Stimulated activated CD4-positive, alpha-beta T cell treated with anti-CD3 and anti-CD28 coated beads, Interleukin-1b, Interleukin-23, amount 100 ng/mL, for 1 hour (primary cell): ENCODE measurements at regions not wholly inside any gene's neighbourhood (a gene's known extent, or its start where the extent isn't known, plus 50 kb on each side); places are given as distances from the start of the nearest gene placed in this dataset.

Experiments used
- DNase-seq, 2 donors: peaks; one replicate each; pipeline ENCODE4 v3.0.0-alpha.2; 2020; ENCODE audit warnings: low read depth in 2 of 2

- no peak for DNase-seq
These were observed 124.6 kb upstream of the BCL2L14 start for GRCh38 chr12:11946161-11946560.

- no peak for DNase-seq
These were observed 123.5 kb upstream of the BCL2L14 start for GRCh38 chr12:11947213-11947612.

DNA sequence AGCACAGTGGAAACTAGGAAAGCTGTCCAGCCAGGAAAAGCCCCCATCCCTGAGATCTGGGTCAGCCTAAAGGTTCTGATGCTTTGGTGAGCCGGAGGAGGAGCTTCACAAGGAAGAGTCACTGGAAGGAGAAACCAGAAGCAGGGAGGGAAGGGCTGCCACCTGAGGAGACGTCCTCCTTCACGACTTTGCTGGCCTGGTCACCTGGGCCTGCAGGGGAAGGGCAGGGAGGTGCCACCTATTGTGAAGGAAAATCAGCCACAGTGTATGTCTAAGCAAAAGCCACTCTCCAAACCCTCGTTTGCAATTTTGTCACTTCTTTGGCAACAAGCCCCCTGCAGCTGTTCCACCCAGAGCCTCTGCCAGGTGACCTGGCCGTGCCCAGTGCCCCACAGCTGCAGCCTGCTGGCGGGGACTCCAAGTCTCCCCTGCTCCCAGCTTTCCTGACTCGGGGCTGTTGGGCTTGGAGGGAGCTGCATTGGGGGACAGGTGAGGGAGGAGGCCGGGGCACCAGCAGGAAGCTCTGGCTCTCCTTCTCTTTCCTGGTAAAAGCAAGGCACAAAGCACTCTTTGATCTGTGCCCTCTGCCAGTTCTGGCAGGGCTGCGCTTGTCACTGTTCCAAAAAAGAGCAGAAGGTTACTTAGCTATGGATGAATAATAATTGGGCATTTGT is 120.9 kb upstream of the BCL2L14 start:
- DNase-seq, result no peak

GRCh38 chr12:11951209-11951608 is 119.5 kb upstream of the BCL2L14 start:
- no peak for DNase-seq

GRCh38 chr12:11953523-11953922 is 117.2 kb upstream of the BCL2L14 start:
- no peak for DNase-seq

DNA sequence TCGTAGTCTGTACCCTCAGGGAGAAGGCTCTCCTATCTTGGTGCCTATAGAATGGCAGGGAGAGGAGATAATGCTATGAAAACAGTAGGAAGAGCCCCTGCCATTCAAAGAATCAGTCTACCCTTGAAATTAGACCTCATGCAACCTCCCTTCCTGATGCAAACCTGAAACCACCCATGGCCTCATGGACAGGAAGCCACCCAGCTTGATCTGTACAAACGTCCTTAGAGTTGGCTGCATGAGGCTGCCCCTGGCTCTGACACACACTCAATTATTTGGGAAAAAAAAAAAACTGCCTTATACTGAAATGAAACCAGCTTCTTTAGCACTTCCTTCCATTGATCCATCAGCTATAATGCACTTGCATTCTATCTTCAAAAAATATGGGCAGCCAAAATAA is 116.6 kb upstream of the BCL2L14 start:
- no peak for DNase-seq

DNA sequence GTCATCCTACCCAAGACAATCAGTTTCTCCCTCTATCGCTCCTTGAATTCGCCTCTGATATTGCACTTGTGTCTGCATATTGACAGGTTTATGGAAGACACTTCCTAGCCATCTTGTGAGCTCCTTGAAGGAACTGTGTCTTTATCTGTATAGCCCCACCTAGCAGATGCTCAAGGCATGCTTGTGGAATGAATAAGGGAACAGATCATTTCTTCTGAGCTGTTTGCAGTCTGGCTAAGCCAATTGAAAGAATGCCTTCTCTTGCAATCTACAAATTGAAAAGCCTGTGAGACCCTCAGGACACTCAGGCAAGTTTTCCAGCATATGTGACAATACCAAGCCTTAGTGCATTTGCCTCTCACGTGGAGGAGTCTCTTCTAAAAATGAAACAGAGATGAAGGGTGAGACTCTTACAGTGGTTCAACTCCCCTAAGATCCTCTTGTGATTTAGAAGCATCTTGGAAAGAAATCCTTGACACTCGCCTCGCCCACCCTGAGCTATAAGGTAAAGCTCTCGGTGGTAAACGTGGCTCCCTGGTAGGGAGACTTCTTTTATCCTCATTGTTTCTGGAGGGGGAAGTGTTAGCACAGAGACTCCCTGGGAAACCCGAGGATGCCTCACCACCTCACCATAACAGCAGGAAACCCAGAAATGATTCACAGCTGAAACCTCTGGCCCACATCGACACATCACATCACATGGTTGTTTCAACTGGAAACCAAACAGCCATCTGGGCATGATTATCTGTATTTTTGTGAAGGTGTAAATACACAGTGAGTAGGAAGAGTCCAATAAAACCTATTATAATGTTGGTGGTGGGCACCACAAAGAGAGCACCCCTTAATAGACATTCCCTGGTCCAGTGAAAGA is 112.3 kb upstream of the BCL2L14 start:
- no peak for DNase-seq

- no peak for DNase-seq
These were observed 111.5 kb upstream of the BCL2L14 start for GRCh38 chr12:11959117-11959823.

- no peak for DNase-seq
These were observed 110.1 kb upstream of the BCL2L14 start for GRCh38 chr12:11960646-11961045.

- no peak for DNase-seq
These were observed 109.1 kb upstream of the BCL2L14 start for GRCh38 chr12:11961686-11962085.

- no peak for DNase-seq
These were observed 107.9 kb upstream of the BCL2L14 start for GRCh38 chr12:11962860-11963259.

GRCh38 chr12:11963841-11964471 is 106.8 kb upstream of the BCL2L14 start:
- DNase-seq, result no peak

DNA sequence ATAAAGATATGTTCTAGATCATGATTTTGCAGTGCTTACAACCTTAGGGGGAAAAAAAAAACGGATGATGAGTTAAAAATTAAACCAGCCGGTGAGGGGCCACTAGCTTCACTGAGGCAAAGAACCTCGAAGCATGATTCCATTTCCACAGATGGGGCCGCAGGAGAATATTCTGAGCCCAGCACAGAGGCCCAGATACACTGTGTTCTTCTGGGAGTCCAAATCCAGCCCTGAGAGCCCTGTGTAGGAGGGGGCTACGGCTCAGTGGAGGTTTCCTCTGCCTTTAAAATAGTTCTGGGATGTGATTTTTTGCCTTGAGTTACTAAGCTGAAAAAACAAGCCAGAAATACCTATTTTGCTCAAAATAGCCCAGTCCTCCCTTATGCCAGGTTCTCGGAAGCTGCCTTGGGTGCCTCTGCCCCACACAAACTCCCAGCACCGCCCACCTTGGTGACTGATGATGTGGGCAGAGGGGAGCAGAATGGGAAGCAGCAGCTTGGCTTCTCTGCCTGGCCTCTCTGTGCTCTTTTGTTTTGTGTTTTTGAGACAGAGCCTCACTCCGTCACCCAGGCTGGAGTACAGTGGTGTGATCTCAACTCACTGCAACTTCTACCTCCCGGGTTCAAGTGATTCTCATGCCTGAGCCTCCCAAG is 105.4 kb upstream of the BCL2L14 start:
- DNase-seq, result no peak

GRCh38 chr12:11967376-11968047 is 103.2 kb upstream of the BCL2L14 start:
- no peak for DNase-seq

- no peak for DNase-seq
These were observed 102.7 kb upstream of the BCL2L14 start for GRCh38 chr12:11968048-11968383.

DNA sequence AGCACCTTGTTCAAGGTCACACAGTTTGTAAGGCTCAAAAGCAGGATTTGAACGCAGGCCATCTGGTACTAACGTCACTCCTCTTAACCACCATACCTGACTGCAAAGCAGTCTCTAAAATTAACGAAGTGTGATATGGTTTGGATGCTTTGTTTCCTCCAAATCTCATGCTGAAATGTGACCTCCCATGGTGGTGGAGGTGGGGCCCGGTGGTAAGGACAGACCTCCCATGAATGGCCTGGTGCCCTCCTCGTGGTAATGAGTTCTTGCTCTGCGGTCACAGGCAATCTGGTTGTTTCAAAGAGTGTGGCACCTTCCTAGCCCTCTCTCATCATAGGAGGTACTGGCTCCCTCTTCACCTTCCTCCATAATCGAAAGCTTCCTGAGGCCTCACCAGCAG is 102.2 kb upstream of the BCL2L14 start:
- no peak for DNase-seq

GRCh38 chr12:11969437-11970154 is 101.1 kb upstream of the BCL2L14 start:
- no peak for DNase-seq

GRCh38 chr12:11970155-11970520 is 100.6 kb upstream of the BCL2L14 start:
- no peak for DNase-seq

GRCh38 chr12:11973396-11973795 is 97.3 kb upstream of the BCL2L14 start:
- no peak for DNase-seq

DNA sequence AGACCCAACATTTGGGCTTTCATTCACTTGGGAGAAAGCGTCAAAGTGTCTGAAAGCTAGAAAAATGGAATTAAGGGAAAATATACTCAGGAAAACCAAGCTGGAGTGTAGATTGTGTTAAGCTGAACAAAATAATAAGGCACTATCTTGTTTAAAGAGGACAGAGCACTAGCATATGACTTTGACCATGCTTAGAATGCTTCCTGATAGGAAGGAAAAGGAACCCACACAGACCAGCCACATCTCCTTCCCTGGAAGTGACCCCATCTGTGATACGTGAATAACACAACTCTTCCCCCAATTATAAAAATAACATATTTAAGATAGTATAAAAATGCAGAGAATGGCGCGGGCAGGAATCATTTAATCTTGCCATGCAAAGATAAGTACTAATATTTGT is 94.7 kb upstream of the BCL2L14 start:
- DNase-seq, result no peak
